ENCODE measurements at regions not wholly inside any gene's neighbourhood (a gene's known extent, or its start where the extent isn't known, plus 50 kb on each side); places are given as distances from the start of the nearest gene placed in this dataset.

DNA sequence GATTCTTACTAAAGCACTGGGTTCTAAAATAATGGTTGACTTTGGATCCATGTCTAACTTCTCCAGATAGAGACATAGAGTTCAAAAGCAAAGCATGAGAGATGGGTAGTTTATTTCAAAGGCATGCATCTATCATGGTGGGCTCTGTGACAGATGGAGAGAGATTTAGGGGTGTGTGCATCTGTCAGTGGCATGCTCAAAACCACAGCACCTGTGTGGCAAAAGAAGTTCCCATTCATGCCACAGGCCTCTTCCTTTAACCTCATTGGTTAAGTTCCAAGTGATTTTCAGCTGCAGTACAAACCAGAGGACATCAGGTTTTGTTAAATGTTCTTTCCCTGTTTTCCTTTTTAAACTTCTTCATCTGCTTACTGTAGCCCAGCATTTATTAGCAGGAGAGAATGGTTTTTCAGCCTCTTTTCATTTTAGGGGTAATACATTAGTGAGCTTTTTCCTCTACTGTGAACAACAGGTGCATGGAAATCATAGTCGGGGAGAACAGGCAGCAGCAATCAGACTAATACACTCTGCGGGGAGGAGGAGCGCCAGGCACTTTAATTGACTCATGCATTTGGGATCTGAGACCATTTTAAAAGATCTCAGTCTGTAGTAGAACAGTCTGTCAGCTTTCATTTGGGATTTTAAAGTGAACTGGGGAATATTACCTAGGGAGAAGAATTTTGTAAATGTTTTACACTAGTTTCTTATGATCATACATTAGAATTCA lies 52.4 kb upstream of the UPP2 start:
- DNase-seq (ENCODE audit: low read depth), result no peak

DNA sequence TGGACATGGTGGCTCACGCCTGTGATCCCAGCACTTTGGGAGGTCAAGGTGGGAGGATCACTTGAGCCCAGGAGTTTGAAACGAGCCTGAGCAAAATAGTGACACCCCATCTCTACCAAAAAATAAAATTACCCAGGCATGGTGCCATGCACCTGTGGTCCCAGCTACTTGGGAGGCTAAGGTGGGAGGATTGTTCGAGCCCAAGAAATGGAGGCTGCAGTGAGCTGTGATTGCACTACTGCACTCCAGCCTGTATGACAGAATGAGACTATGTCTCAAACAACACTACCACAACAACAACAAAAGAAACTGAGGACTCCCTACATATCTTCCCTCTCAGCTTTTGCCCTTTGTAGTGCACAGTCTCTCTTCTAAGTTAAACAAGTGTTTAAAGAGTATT lies 53.3 kb upstream of the UPP2 start:
- DNase-seq (ENCODE audit: low read depth), result no peak

- DNase-seq (ENCODE audit: low read depth), result peak; percentile 57
Measured at GRCh38 chr2:158047156-158047611, 54.5 kb upstream of the UPP2 start.

GRCh38 chr2:158046121-158046880 lies 55.4 kb upstream of the UPP2 start:
- DNase-seq (ENCODE audit: low read depth), result no peak

DNA sequence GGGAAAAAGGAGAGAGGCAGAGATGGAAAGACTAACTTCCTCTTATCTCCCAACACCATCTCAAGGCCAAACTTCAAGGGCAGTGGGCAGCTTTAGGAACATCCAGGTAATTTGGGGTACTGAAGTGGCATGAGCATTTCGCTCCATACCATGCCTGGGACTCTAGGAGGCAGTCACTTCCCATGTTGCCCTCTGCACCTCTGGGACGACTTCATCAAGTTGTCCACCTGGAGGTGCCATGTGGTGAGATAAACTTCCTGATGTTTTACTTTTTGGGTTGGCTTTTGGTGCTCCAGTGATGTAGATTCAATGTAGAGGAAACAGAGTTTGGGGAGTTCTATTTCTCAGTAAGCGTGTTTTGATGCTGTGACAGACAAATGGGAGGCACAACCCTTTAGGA lies 56.3 kb upstream of the UPP2 start:
- DNase-seq (ENCODE audit: low read depth), result no peak

GRCh38 chr2:158043181-158043948 lies 58.3 kb upstream of the UPP2 start:
- no peak for DNase-seq (ENCODE audit: low read depth)

GRCh38 chr2:158042666-158043065 lies 59.0 kb upstream of the UPP2 start:
- DNase-seq (ENCODE audit: low read depth), result no peak

DNA sequence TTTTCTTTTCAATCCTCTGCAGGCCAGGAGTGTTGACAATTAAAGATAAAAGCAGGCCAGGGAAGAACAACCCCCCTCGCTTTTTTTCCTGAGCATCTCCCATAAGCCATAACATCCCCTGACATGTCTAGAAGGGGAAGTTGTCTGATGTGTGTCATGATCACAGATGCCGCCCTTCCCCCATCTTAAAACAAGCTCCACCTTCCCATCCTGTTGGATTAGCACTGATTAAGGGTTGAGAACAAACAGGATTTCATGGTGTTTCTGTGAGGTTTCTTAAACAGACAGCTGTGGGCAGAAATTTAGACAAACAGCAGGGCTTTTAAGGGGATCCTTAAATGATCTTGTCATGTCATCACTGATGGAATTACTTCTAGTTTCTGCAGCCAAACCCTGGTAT lies 59.4 kb upstream of the UPP2 start:
- peak; percentile 42 for DNase-seq (ENCODE audit: low read depth)

DNA sequence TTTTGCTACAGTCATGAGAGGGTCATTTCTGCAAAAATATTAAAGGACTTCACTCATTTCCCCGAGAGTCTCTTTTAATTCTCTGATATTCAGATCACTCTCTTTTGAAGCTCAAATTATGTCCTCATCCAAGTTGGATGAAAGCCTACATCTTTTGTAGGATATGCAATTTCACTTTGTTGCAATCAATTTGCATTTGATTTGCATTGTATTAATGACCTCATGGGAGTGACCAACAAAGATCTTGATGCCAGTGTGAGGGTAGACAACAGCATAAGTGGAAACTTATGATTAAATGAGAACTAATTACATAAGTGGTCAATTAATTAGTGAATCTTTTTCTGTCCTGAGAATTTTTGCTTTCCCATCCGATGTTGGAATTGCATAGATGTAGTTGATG lies 60.3 kb upstream of the UPP2 start:
- no peak for DNase-seq (ENCODE audit: low read depth)

- DNase-seq (ENCODE audit: low read depth), result no peak
Measured at GRCh38 chr2:158038901-158039300, 62.8 kb upstream of the UPP2 start.

DNA sequence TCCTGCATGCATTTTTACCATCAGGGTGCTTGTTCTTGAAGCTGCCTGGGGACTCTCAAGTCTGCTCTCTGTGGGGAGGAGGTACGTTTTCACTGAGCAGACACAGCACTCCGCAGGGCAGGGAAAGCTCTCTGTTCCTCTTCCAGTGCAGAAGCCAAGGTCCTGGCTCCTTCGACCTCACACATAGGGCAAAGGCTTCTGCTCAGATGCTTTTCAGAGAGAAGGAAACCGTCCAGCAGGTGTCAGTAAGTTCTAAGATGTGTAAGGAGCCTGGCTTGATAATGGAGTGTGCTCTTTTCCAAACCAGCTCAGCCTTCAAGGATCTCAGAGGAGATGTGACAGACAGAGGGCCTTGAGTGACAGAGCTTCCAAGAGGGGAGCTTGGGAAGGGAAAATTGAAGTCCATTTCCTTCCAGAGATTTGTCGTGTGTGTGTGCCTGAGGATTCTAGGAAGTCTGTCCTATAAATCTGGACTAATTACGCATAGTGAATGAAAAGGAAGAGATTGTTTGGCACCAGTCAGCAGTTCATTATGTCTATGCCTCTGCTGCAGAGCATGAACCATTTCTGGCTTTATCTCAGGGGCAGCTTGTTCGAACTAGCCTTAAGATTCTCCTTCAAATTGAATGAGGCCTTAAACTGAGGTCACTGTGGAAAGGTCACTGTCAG lies 67.3 kb upstream of the UPP2 start:
- peak; percentile 65 for DNase-seq (ENCODE audit: low read depth)

GRCh38 chr2:158031371-158031770 lies 70.3 kb upstream of the UPP2 start:
- no peak for DNase-seq (ENCODE audit: low read depth)

DNA sequence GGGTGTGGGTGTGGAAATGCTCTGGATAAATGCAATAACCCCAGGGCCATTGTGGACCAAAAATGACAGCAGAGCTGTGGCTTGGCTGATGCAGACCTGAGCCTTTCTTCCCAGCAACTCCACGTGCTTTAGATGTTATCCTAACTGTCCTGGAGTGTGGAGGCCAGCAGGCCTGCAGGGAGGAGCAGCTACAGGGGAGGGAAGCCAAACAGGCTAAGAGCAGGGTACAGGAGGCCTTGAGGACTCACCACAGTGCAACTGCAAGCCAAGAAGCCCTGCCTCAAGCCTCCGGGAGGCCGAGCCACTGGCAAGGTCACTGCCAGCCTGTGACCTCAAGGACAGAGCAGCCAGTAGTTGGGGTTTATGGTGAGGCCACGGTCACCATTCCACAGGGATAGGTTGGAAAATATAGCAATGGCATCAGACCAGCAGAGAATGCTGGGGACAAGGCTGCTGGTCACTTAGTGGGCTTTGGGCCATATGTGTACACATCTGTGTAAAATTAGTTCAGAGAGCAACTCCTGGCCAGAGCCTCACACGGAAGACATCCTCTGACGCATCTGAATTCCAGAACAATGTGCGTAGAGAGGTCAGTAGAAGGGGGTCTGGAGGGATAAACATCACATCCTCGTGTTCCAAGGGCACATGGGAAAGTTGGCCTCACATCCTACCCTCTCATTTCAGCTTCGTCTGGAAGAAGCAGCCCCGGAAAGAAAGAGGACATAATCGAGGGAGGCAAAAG lies 76.2 kb upstream of the UPP2 start:
- DNase-seq (ENCODE audit: low read depth), result peak; percentile 34

DNA sequence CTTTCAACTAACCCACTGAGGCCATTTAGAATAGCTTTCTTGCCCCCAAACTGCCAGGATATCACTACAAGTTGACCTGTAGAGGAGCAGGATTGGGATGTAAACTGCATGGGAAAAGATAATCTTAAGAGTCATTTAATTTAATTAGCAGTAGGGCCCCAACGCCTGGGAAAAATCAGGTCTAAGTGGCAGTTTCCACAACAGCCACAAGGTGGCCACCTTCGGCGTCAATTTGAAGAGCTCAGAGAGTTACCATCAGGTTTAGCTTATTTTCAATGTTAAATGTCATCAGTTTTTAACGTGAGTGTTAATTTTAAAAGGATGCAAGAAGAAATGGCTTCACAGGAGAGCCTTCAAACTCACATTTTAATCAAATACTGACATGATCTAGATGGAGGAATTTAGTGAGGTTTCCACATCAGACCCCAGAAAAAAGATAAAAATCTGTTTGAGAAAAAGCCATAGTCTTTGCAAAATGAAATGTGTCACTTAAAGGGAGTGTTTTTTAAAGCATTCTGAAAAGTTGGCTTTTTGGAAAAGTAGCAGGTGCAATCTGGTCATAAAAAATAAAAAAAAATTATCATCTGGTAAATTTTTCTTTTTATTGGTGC lies 77.3 kb upstream of the UPP2 start:
- DNase-seq (ENCODE audit: low read depth), result peak; percentile 36

DNA sequence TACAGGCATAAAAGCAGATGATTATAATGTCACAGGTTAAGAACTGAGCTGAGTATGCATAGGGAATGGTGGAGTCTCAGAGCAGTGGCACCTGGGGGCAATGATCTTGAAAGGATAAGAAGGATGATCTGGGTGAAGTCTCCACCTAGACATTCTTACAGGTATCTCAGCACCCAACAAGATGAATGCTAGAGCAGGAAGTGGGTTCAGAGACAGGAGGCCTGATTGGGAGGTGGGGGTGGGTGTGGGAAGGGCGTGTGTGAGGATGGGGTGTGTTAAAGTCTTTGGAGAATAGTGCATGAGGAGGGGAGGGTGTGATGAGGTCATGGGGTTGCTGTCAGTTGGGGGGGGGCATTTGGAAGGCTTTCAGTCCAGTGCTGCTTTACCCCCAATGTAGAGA lies 78.8 kb upstream of the UPP2 start:
- no peak for DNase-seq (ENCODE audit: low read depth)

DNA sequence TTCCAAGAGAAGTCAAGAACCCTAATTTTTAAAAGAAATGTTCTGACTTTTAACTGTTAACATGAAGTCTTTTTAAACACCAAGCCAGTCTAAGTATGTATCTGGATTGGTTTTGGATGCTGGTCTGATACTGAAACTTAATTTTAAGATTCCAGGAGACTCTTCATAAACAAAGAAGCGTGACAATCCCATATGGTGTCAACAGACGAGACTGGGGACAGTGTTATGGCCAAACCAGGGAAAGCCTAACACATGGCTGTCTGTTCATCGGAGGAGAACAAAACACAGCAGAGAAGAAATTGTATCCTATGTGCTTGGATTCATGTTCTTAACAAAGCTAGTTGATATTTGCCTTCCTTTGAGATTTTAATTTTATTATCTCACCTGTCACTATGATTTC lies 80.5 kb upstream of the UPP2 start:
- DNase-seq (ENCODE audit: low read depth), result no peak

DNA sequence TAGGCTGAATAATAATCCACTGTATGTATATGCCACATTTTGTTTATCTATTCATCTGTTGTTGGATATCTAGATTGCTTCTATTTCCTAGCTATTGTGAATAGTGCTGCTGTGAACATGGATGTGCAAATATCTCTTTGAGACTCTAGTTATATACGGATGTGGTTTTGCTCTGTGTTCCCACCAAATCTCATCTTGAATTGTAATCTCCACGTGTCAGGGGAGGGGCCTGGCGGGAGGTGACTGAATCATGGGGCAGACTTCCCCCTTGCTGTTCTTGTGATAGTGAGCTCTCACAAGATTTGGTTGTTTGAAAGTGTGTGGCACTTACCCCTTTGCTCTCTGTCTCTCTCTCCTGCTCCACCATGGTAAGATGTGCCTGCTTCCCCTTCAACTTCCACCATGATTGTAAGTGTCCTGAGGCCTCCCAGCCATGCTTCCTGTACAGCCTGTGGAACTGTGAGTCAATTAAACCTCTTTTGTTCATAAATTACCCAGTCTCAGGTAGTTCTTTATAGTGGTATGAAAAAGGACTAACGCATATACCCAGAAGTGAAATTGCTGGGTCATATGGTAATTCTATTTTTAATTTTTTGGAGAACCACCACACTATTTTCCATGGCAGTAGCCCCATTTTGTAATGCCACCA lies 86.1 kb upstream of the UPP2 start:
- peak; percentile 22 for DNase-seq (ENCODE audit: low read depth)

DNA sequence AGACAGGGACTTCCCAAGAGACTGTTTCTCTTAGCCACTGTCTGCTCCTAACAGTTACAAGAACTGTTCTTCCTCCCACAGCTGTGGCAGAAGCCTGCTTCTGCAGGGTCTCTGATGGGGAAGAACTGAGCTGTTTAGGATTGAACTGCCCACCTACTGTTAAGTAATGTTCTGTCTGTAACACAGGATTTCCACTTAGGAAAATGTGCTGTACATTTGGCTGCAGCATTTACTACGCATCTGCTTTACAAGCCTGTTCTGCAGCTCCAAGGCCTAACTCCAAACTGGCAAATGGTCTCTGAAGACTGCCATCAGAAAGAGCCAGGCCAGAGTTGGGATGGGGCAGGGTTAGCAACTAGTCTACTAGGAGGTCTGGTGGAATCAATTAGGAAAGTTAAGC lies 87.8 kb upstream of the UPP2 start:
- no peak for DNase-seq (ENCODE audit: low read depth)

DNA sequence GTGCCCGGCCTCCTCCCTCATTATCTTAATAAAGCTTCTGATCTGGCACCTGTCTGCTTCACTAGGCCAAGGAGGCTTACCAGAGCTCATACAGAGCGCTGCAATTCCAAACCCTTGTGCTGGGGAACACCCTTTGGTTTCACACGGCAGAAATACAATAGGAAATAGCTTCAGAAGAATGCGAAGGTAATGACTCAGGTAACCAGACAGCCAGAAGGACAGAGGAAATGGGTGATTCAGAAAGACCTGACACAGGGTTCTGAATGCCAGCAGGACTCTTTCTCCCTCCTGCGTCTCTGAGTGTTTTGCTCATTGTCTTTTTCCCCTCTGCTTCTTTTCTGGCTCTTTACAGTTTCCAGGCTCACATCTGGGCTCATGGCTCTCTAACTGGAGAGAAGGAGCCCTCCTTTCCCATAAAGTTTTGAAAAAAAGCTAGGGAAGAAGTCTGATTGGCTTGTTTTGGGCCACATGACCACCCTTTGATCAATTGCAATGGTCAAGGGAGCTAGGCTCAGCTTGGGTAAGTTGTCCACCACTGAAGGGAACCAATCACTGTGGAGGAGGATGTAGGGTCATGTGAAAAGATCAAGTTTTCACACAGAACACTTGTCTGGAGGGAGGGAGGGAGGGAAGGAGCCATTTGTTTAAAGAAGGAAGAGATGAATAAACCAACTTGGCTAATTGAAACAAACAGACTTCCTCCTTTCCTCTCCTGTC lies 90.5 kb upstream of the UPP2 start:
- peak; percentile 82 for DNase-seq (ENCODE audit: low read depth)

Data from HT1080 (cell line).